WTC11 (cell line): ENCODE measurements at regions not wholly inside any gene's neighbourhood (a gene's known extent, or its start where the extent isn't known, plus 50 kb on each side); places are given as distances from the start of the nearest gene placed in this dataset.

ENCODE experiments used
- ATAC-seq: fragments of 200-7000 bp; cut with Tn5 transposase; 2 replicates; pipeline ENCODE4 v1.10.0; 2021; ENCODE audit warnings: mild to moderate bottlenecking, moderate library complexity
- CTCF ChIA-PET: fragments of 300-600 bp; sonication (Branson Sonifier 250); formaldehyde crosslinking; loops from one replicate; lab custom pipeline; 2021; ENCODE audit warnings: antibody characterized with exemption; lab: Charles Lee
- POLR2A ChIA-PET: fragments of 350-600 bp; sonication (Branson Sonifier 250); formaldehyde crosslinking; loops from one replicate; lab custom pipeline; 2021; ENCODE audit warnings: antibody characterized with exemption; lab: Charles Lee
- DNase-seq: peaks from one replicate; pipeline ENCODE4 v3.0.0; 2021; ENCODE audit warnings: low spot score
- H3K27ac Mint-ChIP-seq: 2 replicates; pipeline ENCODE4 v1.8.0; 2021; ENCODE audit warnings: mixed read lengths
- H3K27me3 Mint-ChIP-seq: 2 replicates; pipeline ENCODE4 v1.8.0; 2021; ENCODE audit warnings: low read depth, mild to moderate bottlenecking, moderate library complexity, mixed read lengths
- H3K36me3 Mint-ChIP-seq: 2 replicates; pipeline ENCODE4 v1.8.0; 2021; ENCODE audit warnings: mixed read lengths
- H3K4me1 Mint-ChIP-seq: 2 replicates; pipeline ENCODE4 v1.8.0; 2022; ENCODE audit warnings: mixed read lengths
- H3K4me3 Mint-ChIP-seq: 2 replicates; pipeline ENCODE4 v1.8.0; 2021; ENCODE audit warnings: mild to moderate bottlenecking, moderate library complexity, mixed read lengths
- H3K9me3 Mint-ChIP-seq: 2 replicates; pipeline ENCODE4 v1.8.0; 2021; ENCODE audit warnings: mixed read lengths
- ATF1 ChIP-seq: sonication (generic); formaldehyde crosslinking; IDR thresholded peaks from 2 replicates; pipeline ENCODE4 v1.8.1; 2023; ENCODE audit warnings: mild to moderate bottlenecking, moderate library complexity, missing genetic modification reagents
- CBFB ChIP-seq: sonication (generic); formaldehyde crosslinking; IDR thresholded peaks from 2 replicates; pipeline ENCODE4 v1.8.1; 2022; ENCODE audit warnings: mild to moderate bottlenecking, low read depth, missing genetic modification reagents
- FOXJ3 ChIP-seq: sonication (generic); formaldehyde crosslinking; IDR thresholded peaks from 2 replicates; pipeline ENCODE4 v1.9.0; 2021; ENCODE audit warnings: missing genetic modification reagents, mild to moderate bottlenecking, borderline replicate concordance
- HMGA2 ChIP-seq: fragments of 250-450 bp; sonication (Bioruptor Pico); IDR thresholded peaks from 2 replicates; pipeline ENCODE4 v1.4.0; 2021; ENCODE audit warnings: mild to moderate bottlenecking, moderate library complexity
- NFATC4 ChIP-seq: fragments of 250-450 bp; sonication (Bioruptor Pico); IDR thresholded peaks from 2 replicates; pipeline ENCODE4 v1.9.0; 2021; ENCODE audit warnings: mild to moderate bottlenecking
- NR3C1 ChIP-seq: sonication (generic); formaldehyde crosslinking; conservative IDR thresholded peaks from 2 replicates; pipeline ENCODE4 v1.8.1; 2023; ENCODE audit warnings: low read depth, mild to moderate bottlenecking, missing genetic modification reagents
- SOX15 ChIP-seq: fragments of 250-450 bp; sonication (Bioruptor Pico); IDR thresholded peaks from 2 replicates; pipeline ENCODE4 v1.9.0; 2021; ENCODE audit warnings: mild to moderate bottlenecking
- SP1 ChIP-seq: sonication (generic); formaldehyde crosslinking; conservative IDR thresholded peaks from 2 replicates; pipeline ENCODE4 v1.8.1; 2022; ENCODE audit warnings: missing genetic modification reagents
- TEAD4 ChIP-seq: sonication (generic); formaldehyde crosslinking; IDR thresholded peaks from 2 replicates; pipeline ENCODE4 v1.8.0; 2022; ENCODE audit warnings: mild to moderate bottlenecking, missing genetic modification reagents
- ZNF219 ChIP-seq: sonication (generic); formaldehyde crosslinking; IDR thresholded peaks from 2 replicates; pipeline ENCODE4 v1.8.0; 2023; ENCODE audit warnings: missing genetic modification reagents, mild to moderate bottlenecking, borderline replicate concordance
- ZNF317 ChIP-seq: sonication (generic); formaldehyde crosslinking; IDR thresholded peaks from 2 replicates; pipeline ENCODE4 v1.8.1; 2023; ENCODE audit warnings: low read depth, mild to moderate bottlenecking, moderate library complexity, missing genetic modification reagents, borderline replicate concordance
- ZNF396 ChIP-seq: fragments of 250-450 bp; sonication (Bioruptor Pico); IDR thresholded peaks from 2 replicates; pipeline ENCODE4 v1.8.0; 2021; ENCODE audit warnings: mild to moderate bottlenecking, moderate library complexity, borderline replicate concordance
- ZNF416 ChIP-seq: fragments of 250-450 bp; sonication (Bioruptor Pico); IDR thresholded peaks from 2 replicates; pipeline ENCODE4 v1.9.0; 2021; ENCODE audit warnings: mild to moderate bottlenecking, inconsistent platforms
- ZNF423 ChIP-seq: fragments of 250-450 bp; sonication (Bioruptor Pico); IDR thresholded peaks from 2 replicates; pipeline ENCODE4 v2.1.2; 2022; ENCODE audit warnings: mild to moderate bottlenecking, moderate library complexity
- TF ChIP-seq, protein P1 (sequence below): sonication (generic); formaldehyde crosslinking; IDR thresholded peaks from 2 replicates; pipeline ENCODE4 v1.8.1; 2023; ENCODE audit warnings: mild to moderate bottlenecking, moderate library complexity, missing genetic modification reagents
- TF ChIP-seq, protein P2 (sequence below): sonication (generic); formaldehyde crosslinking; IDR thresholded peaks from 2 replicates; pipeline ENCODE4 v1.8.0; 2023; ENCODE audit warnings: missing genetic modification reagents
- TF ChIP-seq, protein P3 (sequence below): sonication (generic); formaldehyde crosslinking; IDR thresholded peaks from 2 replicates; pipeline ENCODE4 v1.8.0; 2022; ENCODE audit warnings: mild to moderate bottlenecking, missing genetic modification reagents
- TF ChIP-seq, protein P4 (sequence below): sonication (generic); formaldehyde crosslinking; IDR thresholded peaks from 2 replicates; pipeline ENCODE4 v1.8.1; 2022; ENCODE audit warnings: missing genetic modification reagents, borderline replicate concordance
- TF ChIP-seq, protein P5 (sequence below): sonication (generic); formaldehyde crosslinking; IDR thresholded peaks from 2 replicates; pipeline ENCODE4 v1.8.0; 2022; ENCODE audit warnings: mild to moderate bottlenecking, missing genetic modification reagents
- TF ChIP-seq, protein P6 (sequence below): sonication (generic); formaldehyde crosslinking; IDR thresholded peaks from 2 replicates; pipeline ENCODE4 v1.8.1; 2022; ENCODE audit warnings: low read depth, mild to moderate bottlenecking, moderate library complexity, missing genetic modification reagents, borderline replicate concordance
- TF ChIP-seq, protein P7 (sequence below): sonication (generic); formaldehyde crosslinking; IDR thresholded peaks from 2 replicates; pipeline ENCODE4 v1.8.0; 2023; ENCODE audit warnings: mild to moderate bottlenecking, missing genetic modification reagents
- TF ChIP-seq, protein P8 (sequence below): fragments of 200-600 bp; IDR thresholded peaks from 2 replicates; pipeline ENCODE4 v1.8.0; 2022; ENCODE audit warnings: antibody characterized with exemption

DNA sequence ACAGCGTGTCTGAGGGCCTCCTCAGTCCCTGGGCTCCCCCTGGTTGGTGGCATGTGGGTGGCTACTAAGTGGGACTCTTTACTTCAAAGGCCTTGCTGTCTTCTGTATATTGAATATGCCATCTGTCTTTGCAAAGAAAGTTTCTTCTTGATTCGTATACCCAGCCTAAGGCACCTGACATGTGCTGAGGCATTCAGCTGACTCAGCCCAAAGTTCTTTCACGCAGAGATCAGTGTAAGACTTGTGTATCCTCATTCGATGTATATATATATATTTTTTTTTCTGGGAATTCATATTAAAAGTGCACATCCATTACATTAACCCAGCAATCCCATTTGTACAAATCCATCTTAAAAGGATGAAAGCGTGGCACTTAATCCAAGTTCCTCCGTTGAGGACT is 115.1 kb upstream of the PMEPA1 start:
- H3K27ac Mint-ChIP-seq: no peak overlapping the region
- CTCF ChIA-PET: no interaction called here
- no peak for ATAC-seq

DNA sequence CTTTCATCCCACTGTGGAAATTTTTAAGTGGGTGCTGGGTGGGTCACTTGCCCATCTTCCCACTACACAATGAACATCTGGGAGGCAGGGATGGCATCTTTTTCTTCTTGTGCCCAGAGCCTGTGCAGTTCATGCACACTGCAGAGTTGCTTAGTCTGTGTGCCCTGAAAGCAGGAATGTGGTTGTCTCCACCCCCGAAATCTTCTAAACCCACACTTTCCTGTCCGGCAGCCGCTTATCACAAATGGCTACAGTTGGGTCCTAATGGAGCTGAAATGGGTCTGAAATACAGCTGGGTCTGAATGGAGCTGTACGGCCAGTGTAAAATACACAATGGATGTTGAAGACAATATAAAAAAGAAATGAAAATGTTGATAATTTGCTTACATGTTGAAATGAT is 112.1 kb upstream of the PMEPA1 start:
- Mint-ChIP-seq H3K4me3 (no peak overlapping the region), H3K9me3 (no peaks in the 10 kb centered on the region), H3K27me3 (no peaks in the 10 kb centered on the region; the same call in 1 of the 2 replicates), H3K4me1 (peaks cover 5% of the 10 kb centered on the region), H3K27ac (no peak overlapping the region), H3K36me3 (no peaks in the 10 kb centered on the region)
- TF ChIP-seq, protein P1, sequence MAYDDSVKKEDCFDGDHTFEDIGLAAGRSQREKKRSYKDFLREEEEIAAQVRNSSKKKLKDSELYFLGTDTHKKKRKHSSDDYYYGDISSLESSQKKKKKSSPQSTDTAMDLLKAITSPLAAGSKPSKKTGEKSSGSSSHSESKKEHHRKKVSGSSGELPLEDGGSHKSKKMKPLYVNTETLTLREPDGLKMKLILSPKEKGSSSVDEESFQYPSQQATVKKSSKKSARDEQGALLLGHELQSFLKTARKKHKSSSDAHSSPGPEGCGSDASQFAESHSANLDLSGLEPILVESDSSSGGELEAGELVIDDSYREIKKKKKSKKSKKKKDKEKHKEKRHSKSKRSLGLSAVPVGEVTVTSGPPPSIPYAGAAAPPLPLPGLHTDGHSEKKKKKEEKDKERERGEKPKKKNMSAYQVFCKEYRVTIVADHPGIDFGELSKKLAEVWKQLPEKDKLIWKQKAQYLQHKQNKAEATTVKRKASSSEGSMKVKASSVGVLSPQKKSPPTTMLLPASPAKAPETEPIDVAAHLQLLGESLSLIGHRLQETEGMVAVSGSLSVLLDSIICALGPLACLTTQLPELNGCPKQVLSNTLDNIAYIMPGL (CRISPR knock-in tag): no peak
- TF ChIP-seq, protein P2, sequence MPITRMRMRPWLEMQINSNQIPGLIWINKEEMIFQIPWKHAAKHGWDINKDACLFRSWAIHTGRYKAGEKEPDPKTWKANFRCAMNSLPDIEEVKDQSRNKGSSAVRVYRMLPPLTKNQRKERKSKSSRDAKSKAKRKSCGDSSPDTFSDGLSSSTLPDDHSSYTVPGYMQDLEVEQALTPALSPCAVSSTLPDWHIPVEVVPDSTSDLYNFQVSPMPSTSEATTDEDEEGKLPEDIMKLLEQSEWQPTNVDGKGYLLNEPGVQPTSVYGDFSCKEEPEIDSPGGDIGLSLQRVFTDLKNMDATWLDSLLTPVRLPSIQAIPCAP (CRISPR knock-in tag): no peak
- no peak for TF ChIP-seq ZNF396 (CRISPR knock-in tag)
- TF ChIP-seq, protein P3, sequence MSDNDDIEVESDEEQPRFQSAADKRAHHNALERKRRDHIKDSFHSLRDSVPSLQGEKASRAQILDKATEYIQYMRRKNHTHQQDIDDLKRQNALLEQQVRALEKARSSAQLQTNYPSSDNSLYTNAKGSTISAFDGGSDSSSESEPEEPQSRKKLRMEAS (CRISPR knock-in tag): no peak
- no peak for TF ChIP-seq TEAD4 (CRISPR knock-in tag)
- ATAC-seq (no peak), DNase-seq (no peak)
- ChIA-PET POLR2A (no interaction called here), CTCF (interaction anchor here (0.6 kb wide), 1 partner anchor 829 kb away, joined by 3 read pairs; the partner anchor contains the start of gene STX16)

More for the DNA sequence above, 115.1 kb upstream of the PMEPA1 start:
- H3K4me3 Mint-ChIP-seq: no peak overlapping the region
- no peaks in the 10 kb centered on the region; the same call in 1 of the 2 replicates for H3K27me3 Mint-ChIP-seq
- TF ChIP-seq, protein P4, sequence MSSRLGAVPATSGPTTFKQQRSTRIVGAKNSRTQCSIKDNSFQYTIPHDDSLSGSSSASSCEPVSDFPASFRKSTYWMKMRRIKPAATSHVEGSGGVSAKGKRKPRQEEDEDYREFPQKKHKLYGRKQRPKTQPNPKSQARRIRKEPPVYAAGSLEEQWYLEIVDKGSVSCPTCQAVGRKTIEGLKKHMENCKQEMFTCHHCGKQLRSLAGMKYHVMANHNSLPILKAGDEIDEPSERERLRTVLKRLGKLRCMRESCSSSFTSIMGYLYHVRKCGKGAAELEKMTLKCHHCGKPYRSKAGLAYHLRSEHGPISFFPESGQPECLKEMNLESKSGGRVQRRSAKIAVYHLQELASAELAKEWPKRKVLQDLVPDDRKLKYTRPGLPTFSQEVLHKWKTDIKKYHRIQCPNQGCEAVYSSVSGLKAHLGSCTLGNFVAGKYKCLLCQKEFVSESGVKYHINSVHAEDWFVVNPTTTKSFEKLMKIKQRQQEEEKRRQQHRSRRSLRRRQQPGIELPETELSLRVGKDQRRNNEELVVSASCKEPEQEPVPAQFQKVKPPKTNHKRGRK (CRISPR knock-in tag): no peak
- TF ChIP-seq, protein P5, sequence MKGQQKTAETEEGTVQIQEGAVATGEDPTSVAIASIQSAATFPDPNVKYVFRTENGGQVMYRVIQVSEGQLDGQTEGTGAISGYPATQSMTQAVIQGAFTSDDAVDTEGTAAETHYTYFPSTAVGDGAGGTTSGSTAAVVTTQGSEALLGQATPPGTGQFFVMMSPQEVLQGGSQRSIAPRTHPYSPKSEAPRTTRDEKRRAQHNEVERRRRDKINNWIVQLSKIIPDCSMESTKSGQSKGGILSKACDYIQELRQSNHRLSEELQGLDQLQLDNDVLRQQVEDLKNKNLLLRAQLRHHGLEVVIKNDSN (CRISPR knock-in tag): no peak
- TF ChIP-seq ZNF219 (no peak), ZNF416 (CRISPR knock-in tag) (no peak), NFATC4 (CRISPR knock-in tag) (no peak), ZNF317 (CRISPR knock-in tag) (no peak), CBFB (no peak), SOX15 (CRISPR knock-in tag) (no peak), FOXJ3 (CRISPR knock-in tag) (no peak), NR3C1 (CRISPR knock-in tag) (no peak), SP1 (CRISPR knock-in tag) (no peak), ZNF396 (CRISPR knock-in tag) (no peak), ZNF423 (CRISPR knock-in tag) (no peak), HMGA2 (CRISPR knock-in tag) (no peak), ATF1 (CRISPR knock-in tag) (no peak)
- TF ChIP-seq, protein P6, sequence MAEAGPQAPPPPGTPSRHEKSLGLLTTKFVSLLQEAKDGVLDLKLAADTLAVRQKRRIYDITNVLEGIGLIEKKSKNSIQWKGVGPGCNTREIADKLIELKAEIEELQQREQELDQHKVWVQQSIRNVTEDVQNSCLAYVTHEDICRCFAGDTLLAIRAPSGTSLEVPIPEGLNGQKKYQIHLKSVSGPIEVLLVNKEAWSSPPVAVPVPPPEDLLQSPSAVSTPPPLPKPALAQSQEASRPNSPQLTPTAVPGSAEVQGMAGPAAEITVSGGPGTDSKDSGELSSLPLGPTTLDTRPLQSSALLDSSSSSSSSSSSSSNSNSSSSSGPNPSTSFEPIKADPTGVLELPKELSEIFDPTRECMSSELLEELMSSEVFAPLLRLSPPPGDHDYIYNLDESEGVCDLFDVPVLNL: no peak
- TF ChIP-seq, protein P7, sequence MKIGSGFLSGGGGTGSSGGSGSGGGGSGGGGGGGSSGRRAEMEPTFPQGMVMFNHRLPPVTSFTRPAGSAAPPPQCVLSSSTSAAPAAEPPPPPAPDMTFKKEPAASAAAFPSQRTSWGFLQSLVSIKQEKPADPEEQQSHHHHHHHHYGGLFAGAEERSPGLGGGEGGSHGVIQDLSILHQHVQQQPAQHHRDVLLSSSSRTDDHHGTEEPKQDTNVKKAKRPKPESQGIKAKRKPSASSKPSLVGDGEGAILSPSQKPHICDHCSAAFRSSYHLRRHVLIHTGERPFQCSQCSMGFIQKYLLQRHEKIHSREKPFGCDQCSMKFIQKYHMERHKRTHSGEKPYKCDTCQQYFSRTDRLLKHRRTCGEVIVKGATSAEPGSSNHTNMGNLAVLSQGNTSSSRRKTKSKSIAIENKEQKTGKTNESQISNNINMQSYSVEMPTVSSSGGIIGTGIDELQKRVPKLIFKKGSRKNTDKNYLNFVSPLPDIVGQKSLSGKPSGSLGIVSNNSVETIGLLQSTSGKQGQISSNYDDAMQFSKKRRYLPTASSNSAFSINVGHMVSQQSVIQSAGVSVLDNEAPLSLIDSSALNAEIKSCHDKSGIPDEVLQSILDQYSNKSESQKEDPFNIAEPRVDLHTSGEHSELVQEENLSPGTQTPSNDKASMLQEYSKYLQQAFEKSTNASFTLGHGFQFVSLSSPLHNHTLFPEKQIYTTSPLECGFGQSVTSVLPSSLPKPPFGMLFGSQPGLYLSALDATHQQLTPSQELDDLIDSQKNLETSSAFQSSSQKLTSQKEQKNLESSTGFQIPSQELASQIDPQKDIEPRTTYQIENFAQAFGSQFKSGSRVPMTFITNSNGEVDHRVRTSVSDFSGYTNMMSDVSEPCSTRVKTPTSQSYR (CRISPR knock-in tag): no peak
- TF ChIP-seq, protein P8, sequence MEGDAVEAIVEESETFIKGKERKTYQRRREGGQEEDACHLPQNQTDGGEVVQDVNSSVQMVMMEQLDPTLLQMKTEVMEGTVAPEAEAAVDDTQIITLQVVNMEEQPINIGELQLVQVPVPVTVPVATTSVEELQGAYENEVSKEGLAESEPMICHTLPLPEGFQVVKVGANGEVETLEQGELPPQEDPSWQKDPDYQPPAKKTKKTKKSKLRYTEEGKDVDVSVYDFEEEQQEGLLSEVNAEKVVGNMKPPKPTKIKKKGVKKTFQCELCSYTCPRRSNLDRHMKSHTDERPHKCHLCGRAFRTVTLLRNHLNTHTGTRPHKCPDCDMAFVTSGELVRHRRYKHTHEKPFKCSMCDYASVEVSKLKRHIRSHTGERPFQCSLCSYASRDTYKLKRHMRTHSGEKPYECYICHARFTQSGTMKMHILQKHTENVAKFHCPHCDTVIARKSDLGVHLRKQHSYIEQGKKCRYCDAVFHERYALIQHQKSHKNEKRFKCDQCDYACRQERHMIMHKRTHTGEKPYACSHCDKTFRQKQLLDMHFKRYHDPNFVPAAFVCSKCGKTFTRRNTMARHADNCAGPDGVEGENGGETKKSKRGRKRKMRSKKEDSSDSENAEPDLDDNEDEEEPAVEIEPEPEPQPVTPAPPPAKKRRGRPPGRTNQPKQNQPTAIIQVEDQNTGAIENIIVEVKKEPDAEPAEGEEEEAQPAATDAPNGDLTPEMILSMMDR: no peak
- TF ChIP-seq, all 79 proteins: peak for 0
- POLR2A ChIA-PET: no interaction called here
- Mint-ChIP-seq H3K4me1 (peaks cover 5% of the 10 kb centered on the region), H3K36me3 (no peaks in the 10 kb centered on the region), H3K9me3 (no peaks in the 10 kb centered on the region)
- DNase-seq: no peak
